BJ (cell line): ENCODE measurements at regions not wholly inside any gene's neighbourhood (a gene's known extent, or its start where the extent isn't known, plus 50 kb on each side); places are given as distances from the start of the nearest gene placed in this dataset.

Experiments used
- CTCF ChIA-PET: fragments of 350-600 bp; formaldehyde crosslinking; extraction: SDS; loops from one replicate; lab custom pipeline; 2021; ENCODE audit warnings: antibody characterized with exemption, inconsistent platforms; lab: Yijun Ruan, JAX
- POLR2A ChIA-PET: fragments of 300-600 bp; sonication (Branson Sonifier 250); formaldehyde crosslinking; extraction: SDS; loops from one replicate; lab custom pipeline; 2021; ENCODE audit warnings: antibody characterized with exemption; lab: Charles Lee
- DNase-seq: peaks from one replicate; pipeline ENCODE4 v3.0.0-alpha.2; 2011; ENCODE audit warnings: low read depth
- H3K27me3 ChIP-seq: 2 replicates; pipeline ENCODE4 v1.6.0; 2011; ENCODE audit warnings: low read length; ENCODE audit not compliant: control insufficient read depth, insufficient read depth
- H3K36me3 ChIP-seq: 2 replicates; pipeline ENCODE4 v1.5.1; 2011; ENCODE audit warnings: low read length; ENCODE audit not compliant: control insufficient read depth, insufficient read depth
- H3K4me3 ChIP-seq: 2 replicates; pipeline ENCODE4 v1.5.1; 2011; ENCODE audit warnings: low read depth, mild to moderate bottlenecking, control low read depth, low read length
- TF ChIP-seq, protein P1 (sequence below): IDR thresholded peaks from 2 replicates; pipeline ENCODE4 v1.5.1; 2011; ENCODE audit warnings: low read depth, mild to moderate bottlenecking, control low read depth, inconsistent platforms, low read length, moderate library complexity; ENCODE audit not compliant: insufficient read depth

DNA sequence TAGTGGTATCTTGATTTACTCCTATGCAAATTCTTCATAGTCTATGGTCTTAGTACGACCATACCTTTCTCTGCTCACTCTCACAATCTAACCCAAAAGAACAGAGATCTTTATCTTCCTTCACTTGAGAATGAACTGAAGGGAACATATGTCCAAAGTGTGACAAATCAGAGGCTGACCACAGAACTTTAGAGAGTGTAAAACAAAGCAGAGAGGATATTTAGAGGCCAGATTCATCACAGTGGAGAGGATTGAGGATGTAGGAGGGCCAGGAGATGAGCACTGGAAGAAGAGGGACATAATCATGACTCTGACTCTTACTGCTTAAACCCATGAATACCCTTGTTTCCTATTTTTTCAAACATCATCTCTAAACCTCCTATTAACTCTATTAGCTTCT is 935.3 kb upstream of the PHF14 start:
- ChIA-PET CTCF (no interaction called here), POLR2A (no interaction called here)
- H3K27me3 ChIP-seq: no peaks in the 10 kb centered on the region
- no peaks in the 10 kb centered on the region for H3K36me3 ChIP-seq
- no peak overlapping the region for H3K4me3 ChIP-seq
- DNase-seq: no peak
- TF ChIP-seq, protein P1, sequence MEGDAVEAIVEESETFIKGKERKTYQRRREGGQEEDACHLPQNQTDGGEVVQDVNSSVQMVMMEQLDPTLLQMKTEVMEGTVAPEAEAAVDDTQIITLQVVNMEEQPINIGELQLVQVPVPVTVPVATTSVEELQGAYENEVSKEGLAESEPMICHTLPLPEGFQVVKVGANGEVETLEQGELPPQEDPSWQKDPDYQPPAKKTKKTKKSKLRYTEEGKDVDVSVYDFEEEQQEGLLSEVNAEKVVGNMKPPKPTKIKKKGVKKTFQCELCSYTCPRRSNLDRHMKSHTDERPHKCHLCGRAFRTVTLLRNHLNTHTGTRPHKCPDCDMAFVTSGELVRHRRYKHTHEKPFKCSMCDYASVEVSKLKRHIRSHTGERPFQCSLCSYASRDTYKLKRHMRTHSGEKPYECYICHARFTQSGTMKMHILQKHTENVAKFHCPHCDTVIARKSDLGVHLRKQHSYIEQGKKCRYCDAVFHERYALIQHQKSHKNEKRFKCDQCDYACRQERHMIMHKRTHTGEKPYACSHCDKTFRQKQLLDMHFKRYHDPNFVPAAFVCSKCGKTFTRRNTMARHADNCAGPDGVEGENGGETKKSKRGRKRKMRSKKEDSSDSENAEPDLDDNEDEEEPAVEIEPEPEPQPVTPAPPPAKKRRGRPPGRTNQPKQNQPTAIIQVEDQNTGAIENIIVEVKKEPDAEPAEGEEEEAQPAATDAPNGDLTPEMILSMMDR: no peak

DNA sequence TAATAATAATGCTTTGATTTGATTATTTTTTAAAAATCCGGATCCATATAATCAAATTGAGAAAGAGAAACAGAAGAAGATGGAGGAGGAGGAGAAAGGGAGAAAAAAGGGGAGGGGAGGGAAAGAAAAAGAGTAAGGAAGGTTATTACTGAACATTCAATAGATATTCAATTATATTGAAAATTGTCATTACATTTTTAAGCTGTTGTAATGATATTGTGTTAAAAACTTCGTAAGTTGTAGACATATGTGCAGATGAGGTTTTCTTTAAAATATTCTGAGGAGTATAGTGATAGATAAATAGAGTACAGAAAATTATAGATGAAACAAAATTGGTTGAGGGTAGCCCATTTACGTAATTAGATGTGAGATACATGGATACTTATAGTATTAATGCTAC is 933.0 kb upstream of the PHF14 start:
- no peak for DNase-seq
- Histone ChIP-seq H3K27me3 (no peaks in the 10 kb centered on the region), H3K4me3 (no peak overlapping the region), H3K36me3 (no peaks in the 10 kb centered on the region)
- ChIA-PET POLR2A (no interaction called here), CTCF (no interaction called here)
- TF ChIP-seq, protein P1: no peak

DNA sequence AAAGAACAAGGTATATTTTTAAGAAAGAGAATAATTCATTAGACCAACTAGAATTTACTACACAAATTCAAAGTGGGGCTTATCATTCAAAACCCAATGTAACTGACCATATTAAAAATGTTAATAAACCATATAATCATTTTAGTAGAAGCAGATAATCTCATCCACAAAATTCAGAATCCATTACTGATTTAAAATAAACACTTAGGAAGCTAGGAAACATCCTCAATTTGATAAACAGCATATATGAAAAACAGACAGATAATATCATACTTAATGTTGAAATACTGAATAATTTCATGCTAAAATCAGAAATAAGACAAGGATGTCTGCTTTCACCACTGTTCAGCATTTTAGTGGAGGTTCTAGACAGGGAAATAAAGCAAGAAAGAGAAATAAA is 902.8 kb upstream of the PHF14 start:
- TF ChIP-seq, protein P1: no peak
- no peaks in the 10 kb centered on the region for H3K27me3 ChIP-seq
- ChIA-PET CTCF (no interaction called here), POLR2A (no interaction called here)
- no peak for DNase-seq
- H3K4me3 ChIP-seq: no peak overlapping the region
- no peaks in the 10 kb centered on the region for H3K36me3 ChIP-seq

DNA sequence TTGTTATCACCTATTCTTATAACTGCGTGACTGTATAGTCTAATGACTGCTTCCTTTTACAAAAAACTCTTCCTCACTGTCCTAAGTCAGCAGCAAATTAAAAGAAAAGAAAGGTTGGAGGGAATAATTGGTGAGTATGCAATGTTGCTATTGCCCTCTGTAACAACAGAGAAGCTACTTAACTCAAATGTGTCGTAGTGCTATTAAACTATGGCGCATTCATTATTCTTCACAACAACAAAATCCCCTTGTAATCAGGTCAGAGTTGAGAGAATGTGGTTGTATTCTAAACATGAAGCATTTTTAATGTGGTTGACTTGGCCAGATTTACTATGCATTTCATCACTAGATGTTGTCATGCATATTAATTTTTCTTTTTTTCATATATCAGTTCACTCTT is 897.8 kb upstream of the PHF14 start:
- DNase-seq: no peak
- H3K4me3 ChIP-seq: no peak overlapping the region
- POLR2A ChIA-PET: no interaction called here
- H3K36me3 ChIP-seq: no peaks in the 10 kb centered on the region
- TF ChIP-seq, protein P1: no peak
- no peaks in the 10 kb centered on the region for H3K27me3 ChIP-seq
- CTCF ChIA-PET: no interaction called here

DNA sequence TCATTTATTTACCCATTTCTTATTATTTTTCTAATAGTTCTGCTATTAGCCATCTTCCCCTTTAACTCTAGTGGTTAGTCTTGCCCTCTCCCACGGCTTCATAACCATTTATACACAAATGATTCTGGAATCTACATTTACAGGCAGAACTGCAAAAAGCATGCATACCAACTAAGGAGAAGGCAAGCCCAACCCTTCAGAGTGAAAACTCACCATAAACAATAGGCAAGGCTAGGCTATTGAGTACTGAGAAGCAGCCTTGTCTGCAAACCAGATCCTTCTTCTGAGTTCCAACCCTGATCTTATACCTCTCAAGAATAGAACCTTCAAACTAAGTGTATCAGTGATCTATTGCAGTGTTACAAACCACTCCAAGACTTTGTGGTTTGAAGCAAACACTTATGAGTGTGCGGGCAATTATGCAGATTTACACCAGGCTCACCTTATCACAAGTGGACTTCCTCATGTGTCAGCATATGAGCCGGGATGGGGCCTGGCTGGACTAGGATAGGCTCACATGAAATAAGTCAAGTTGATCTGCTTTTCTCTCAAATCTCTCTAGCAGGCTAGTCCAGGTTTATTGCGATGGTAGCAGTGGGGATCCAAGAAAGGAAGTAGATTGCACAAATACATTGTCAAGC is 896.9 kb upstream of the PHF14 start:
- H3K4me3 ChIP-seq: no peak overlapping the region
- H3K27me3 ChIP-seq: no peaks in the 10 kb centered on the region
- no peaks in the 10 kb centered on the region for H3K36me3 ChIP-seq
- ChIA-PET CTCF (no interaction called here), POLR2A (no interaction called here)
- DNase-seq: no peak
- TF ChIP-seq, protein P1: no peak
